ENCODE measurements at regions not wholly inside any gene's neighbourhood (a gene's known extent, or its start where the extent isn't known, plus 50 kb on each side); places are given as distances from the start of the nearest gene placed in this dataset.

- no peak for TF ChIP-seq CTCF (IDR thresholded peaks at IDR 0.05)
- TF ChIP-seq POLR2A (IDR thresholded peaks at IDR 0.05): no peak
Measured at GRCh38 chr1:82153272-82153629, 352.5 kb downstream of the ADGRL2 start.

Data from adrenal gland (tissue), 5 donors.